HAP-1 (cell line): ENCODE measurements at regions not wholly inside any gene's neighbourhood (a gene's known extent, or its start where the extent isn't known, plus 50 kb on each side); places are given as distances from the start of the nearest gene placed in this dataset.
A peak's percentile ranks its signal among the peaks of the same experiment; 100 is the strongest.
"Not testable (repeated sequence)": the region's sequence is repeated elsewhere in the genome, so short reads cannot be mapped to it uniquely, and the experiment has no call there.

Experiments used
- DNase-seq, 2 experiments: peaks; one replicate each; pipeline ENCODE4 v3.0.0-alpha.2; 2016 to 2020; ENCODE audit warnings: low spot score in 2 of 2
- H3K27me3 ChIP-seq: fragments of 250-450 bp; sonication (Bioruptor Pico); 2 replicates; pipeline ENCODE4 v1.5.1; 2020; ENCODE audit warnings: low read depth, mild to moderate bottlenecking, moderate library complexity
- H3K36me3 ChIP-seq: fragments of 250-450 bp; sonication (Bioruptor Pico); replicated peaks from 2 replicates; pipeline ENCODE4 v1.5.1; 2020; ENCODE audit warnings: mild to moderate bottlenecking
- H3K4me1 ChIP-seq: fragments of 250-450 bp; sonication (Bioruptor Pico); 2 replicates; pipeline ENCODE4 v1.5.1; 2020; ENCODE audit warnings: mild to moderate bottlenecking
- H3K4me3 ChIP-seq: fragments of 250-450 bp; sonication (Bioruptor Pico); 2 replicates; pipeline ENCODE4 v1.5.1; 2020; ENCODE audit warnings: mild to moderate bottlenecking, moderate library complexity
- H3K9me3 ChIP-seq: fragments of 250-450 bp; sonication (Bioruptor Pico); 2 replicates; pipeline ENCODE4 v1.5.1; 2020; ENCODE audit warnings: mild to moderate bottlenecking, moderate library complexity
- in situ Hi-C: fragments of 300-500 bp; cut with MboI; formaldehyde crosslinking; loops from 3 replicates; pipeline ENCODE4 v1.14.3; 2020; ENCODE audit warnings: low sequenced_read_pairs, inconsistent platforms, mixed read lengths

- Histone ChIP-seq H3K9me3 (no peaks in the 10 kb centered on the region), H3K4me1 (no peaks in the 10 kb centered on the region; the same call in 1 of the 2 replicates), H3K36me3 (no peaks in the 10 kb centered on the region), H3K27me3 (no peaks in the 10 kb centered on the region), H3K4me3 (no peak overlapping the region)
- DNase-seq = no peak
- in situ Hi-C loops = no loop called here
Measured at GRCh38 chr11:97770570-97770969, 1250.2 kb upstream of the CNTN5 start.

GRCh38 chr11:97772705-97773104, 1248.0 kb upstream of the CNTN5 start:
- in situ Hi-C loops = no loop called here
- Histone ChIP-seq H3K4me3 (no peak overlapping the region), H3K4me1 (no peaks in the 10 kb centered on the region), H3K9me3 (no peaks in the 10 kb centered on the region), H3K36me3 (no peaks in the 10 kb centered on the region), H3K27me3 (no peaks in the 10 kb centered on the region)
- DNase-seq = no peak

- H3K9me3 ChIP-seq, in situ Hi-C loops, H3K27me3 ChIP-seq, DNase-seq, H3K36me3 ChIP-seq, H3K4me1 ChIP-seq, H3K4me3 ChIP-seq: not testable (repeated sequence)
Measured at GRCh38 chr11:97784388-97784787, 1236.4 kb upstream of the CNTN5 start.

- H3K9me3 ChIP-seq = no peaks in the 10 kb centered on the region
- H3K27me3 ChIP-seq = no peaks in the 10 kb centered on the region
- no peak overlapping the region for H3K4me3 ChIP-seq
- in situ Hi-C loops = no loop called here
- no peaks in the 10 kb centered on the region for H3K4me1 ChIP-seq
- DNase-seq = no peak
- no peaks in the 10 kb centered on the region for H3K36me3 ChIP-seq
Measured at GRCh38 chr11:97786961-97787360, 1233.8 kb upstream of the CNTN5 start.

GRCh38 chr11:97794876-97795275, 1225.9 kb upstream of the CNTN5 start:
- no peaks in the 10 kb centered on the region for H3K9me3 ChIP-seq
- H3K27me3 ChIP-seq = no peaks in the 10 kb centered on the region
- H3K4me3 ChIP-seq = no peak overlapping the region
- in situ Hi-C loops = no loop called here
- no peak for DNase-seq
- no peaks in the 10 kb centered on the region for H3K4me1 ChIP-seq
- H3K36me3 ChIP-seq = no peaks in the 10 kb centered on the region

GRCh38 chr11:97800891-97801290, 1219.9 kb upstream of the CNTN5 start:
- in situ Hi-C loops = no loop called here
- H3K9me3 ChIP-seq = no peaks in the 10 kb centered on the region
- no peaks in the 10 kb centered on the region for H3K36me3 ChIP-seq
- H3K4me3 ChIP-seq = no peak overlapping the region
- no peaks in the 10 kb centered on the region for H3K4me1 ChIP-seq
- DNase-seq = no peak
- no peaks in the 10 kb centered on the region for H3K27me3 ChIP-seq

GRCh38 chr11:97814325-97814959, 1206.3 kb upstream of the CNTN5 start:
- in situ Hi-C loops = no loop called here
- Histone ChIP-seq H3K36me3 (no peaks in the 10 kb centered on the region), H3K4me3 (no peak overlapping the region), H3K27me3 (no peaks in the 10 kb centered on the region), H3K9me3 (no peaks in the 10 kb centered on the region), H3K4me1 (no peaks in the 10 kb centered on the region)
- DNase-seq = no peak

- no peak for DNase-seq
- Histone ChIP-seq H3K27me3 (no peaks in the 10 kb centered on the region), H3K4me1 (no peaks in the 10 kb centered on the region), H3K36me3 (no peaks in the 10 kb centered on the region), H3K4me3 (no peak overlapping the region), H3K9me3 (no peaks in the 10 kb centered on the region)
- in situ Hi-C loops = no loop called here
Measured at GRCh38 chr11:97815667-97816066, 1205.1 kb upstream of the CNTN5 start.

GRCh38 chr11:97832451-97832850, 1188.3 kb upstream of the CNTN5 start:
- in situ Hi-C loops = no loop called here
- H3K4me3 ChIP-seq = no peak overlapping the region
- no peaks in the 10 kb centered on the region for H3K36me3 ChIP-seq
- DNase-seq = no peak
- H3K27me3 ChIP-seq = no peaks in the 10 kb centered on the region
- no peaks in the 10 kb centered on the region for H3K4me1 ChIP-seq
- H3K9me3 ChIP-seq = no peaks in the 10 kb centered on the region

GRCh38 chr11:97833412-97833811, 1187.3 kb upstream of the CNTN5 start:
- no peaks in the 10 kb centered on the region for H3K9me3 ChIP-seq
- no peak for DNase-seq
- H3K27me3 ChIP-seq = no peaks in the 10 kb centered on the region
- in situ Hi-C loops = no loop called here
- H3K4me1 ChIP-seq = no peaks in the 10 kb centered on the region
- H3K36me3 ChIP-seq = no peaks in the 10 kb centered on the region
- H3K4me3 ChIP-seq = no peak overlapping the region

GRCh38 chr11:97844016-97844415, 1176.7 kb upstream of the CNTN5 start:
- no peaks in the 10 kb centered on the region for H3K36me3 ChIP-seq
- DNase-seq = no peak
- no peak overlapping the region for H3K4me3 ChIP-seq
- in situ Hi-C loops = no loop called here
- H3K27me3 ChIP-seq = no peaks in the 10 kb centered on the region
- H3K9me3 ChIP-seq = no peaks in the 10 kb centered on the region
- H3K4me1 ChIP-seq = no peaks in the 10 kb centered on the region

- Histone ChIP-seq H3K4me1 (0 out of 2 replicates have a peak, but pooled peaks cover 2% of the 10 kb centered on the region), H3K9me3 (no peaks in the 10 kb centered on the region), H3K36me3 (no peaks in the 10 kb centered on the region), H3K27me3 (0 out of 2 replicates have a peak, but pooled peaks cover 3% of the 10 kb centered on the region), H3K4me3 (no peak overlapping the region)
- in situ Hi-C loops = no loop called here
- DNase-seq = no peak
Measured at GRCh38 chr11:97847730-97848129, 1173.0 kb upstream of the CNTN5 start.

- Histone ChIP-seq H3K27me3 (peaks cover 11% of the 10 kb centered on the region; the same call in 1 of the 2 replicates), H3K4me3 (no peak overlapping the region), H3K36me3 (no peaks in the 10 kb centered on the region), H3K4me1 (peaks cover 2% of the 10 kb centered on the region; the same call in 1 of the 2 replicates), H3K9me3 (no peaks in the 10 kb centered on the region)
- DNase-seq = peak; percentile 6 to 31
- in situ Hi-C loops = no loop called here
Measured at GRCh38 chr11:97850701-97851100, 1170.0 kb upstream of the CNTN5 start.

GRCh38 chr11:97854357-97854756, 1166.4 kb upstream of the CNTN5 start:
- peaks cover 29% of the 10 kb centered on the region for H3K27me3 ChIP-seq
- in situ Hi-C loops = no loop called here
- H3K36me3 ChIP-seq = no peaks in the 10 kb centered on the region
- no peak overlapping the region for H3K4me3 ChIP-seq
- no peaks in the 10 kb centered on the region for H3K9me3 ChIP-seq
- H3K4me1 ChIP-seq = peaks cover 15% of the 10 kb centered on the region
- no peak for DNase-seq

- Histone ChIP-seq H3K4me3 (no peak overlapping the region), H3K36me3 (no peaks in the 10 kb centered on the region), H3K4me1 (peaks cover 13% of the 10 kb centered on the region), H3K9me3 (no peaks in the 10 kb centered on the region), H3K27me3 (peaks cover 34% of the 10 kb centered on the region)
- in situ Hi-C loops = no loop called here
- no peak for DNase-seq
Measured at GRCh38 chr11:97854877-97855276, 1165.9 kb upstream of the CNTN5 start.
